Mesenteric fat pad (tissue), 1 donor: ENCODE measurements at regions not wholly inside any gene's neighbourhood (a gene's known extent, or its start where the extent isn't known, plus 50 kb on each side); places are given as distances from the start of the nearest gene placed in this dataset.
"Not testable (repeated sequence)": the region's sequence is repeated elsewhere in the genome, so short reads cannot be mapped to it uniquely, and the experiment has no call there.

Experiments
- DNase-seq: peaks from one replicate; pipeline ENCODE4 v3.0.0-alpha.2; 2020; ENCODE audit warnings: low spot score
- donor health status: DM: yes; HTN: yes; CAD: no.

DNA sequence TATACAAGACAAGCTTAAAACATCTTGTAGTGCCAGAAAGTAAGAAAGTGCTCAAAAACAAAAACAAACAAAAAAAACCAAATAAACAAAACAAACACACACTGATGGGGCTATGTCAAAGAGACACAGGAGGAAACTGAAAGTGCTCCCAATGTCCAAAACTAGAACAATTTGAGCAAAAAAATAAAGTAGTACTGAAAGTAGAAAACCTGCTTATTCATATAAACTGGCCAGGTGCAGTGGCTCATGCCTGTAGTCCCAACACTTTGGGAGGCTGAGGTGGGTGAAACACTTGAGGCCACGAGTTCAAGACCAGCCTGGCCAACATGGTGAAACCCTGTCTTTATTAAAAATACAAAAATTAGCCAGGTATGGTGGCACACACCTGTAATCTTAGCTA, 129.9 kb downstream of the GLUL start:
- DNase-seq, result no peak

GRCh38 chr1:182260516-182260915, 131.1 kb downstream of the GLUL start:
- DNase-seq, result no peak

GRCh38 chr1:182259968-182260367, 131.6 kb downstream of the GLUL start:
- no peak for DNase-seq

DNA sequence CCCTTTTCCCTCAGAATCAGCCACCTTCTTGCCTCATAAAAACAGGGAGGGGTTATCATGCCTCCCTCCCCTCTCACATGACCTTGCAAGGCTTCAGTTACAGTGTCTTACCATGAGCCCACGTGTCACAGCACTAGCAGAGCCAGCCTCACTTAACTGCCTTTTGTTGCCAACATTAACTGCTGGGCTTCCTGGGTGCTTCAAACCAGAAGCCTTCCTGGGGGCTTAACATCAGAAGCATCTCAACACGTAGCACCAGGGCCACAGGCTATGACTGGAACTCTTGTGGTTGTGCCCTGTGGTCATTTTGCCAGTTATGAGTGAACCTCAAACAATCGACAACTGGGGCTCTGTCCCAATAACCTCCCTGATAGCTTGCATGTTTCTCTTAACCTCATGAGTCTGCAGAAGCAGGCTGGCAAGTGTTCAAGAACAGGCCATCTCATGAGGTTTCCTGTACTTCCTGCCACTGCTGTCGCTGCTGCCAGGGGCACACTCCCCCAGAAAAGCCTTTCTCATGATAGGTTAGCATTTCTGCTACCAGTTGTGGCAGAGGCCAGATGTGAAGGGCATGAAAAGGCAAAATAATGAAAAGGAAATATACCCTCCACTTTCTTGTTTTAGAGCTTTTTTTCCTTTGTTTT, 132.2 kb downstream of the GLUL start:
- no peak for DNase-seq

DNA sequence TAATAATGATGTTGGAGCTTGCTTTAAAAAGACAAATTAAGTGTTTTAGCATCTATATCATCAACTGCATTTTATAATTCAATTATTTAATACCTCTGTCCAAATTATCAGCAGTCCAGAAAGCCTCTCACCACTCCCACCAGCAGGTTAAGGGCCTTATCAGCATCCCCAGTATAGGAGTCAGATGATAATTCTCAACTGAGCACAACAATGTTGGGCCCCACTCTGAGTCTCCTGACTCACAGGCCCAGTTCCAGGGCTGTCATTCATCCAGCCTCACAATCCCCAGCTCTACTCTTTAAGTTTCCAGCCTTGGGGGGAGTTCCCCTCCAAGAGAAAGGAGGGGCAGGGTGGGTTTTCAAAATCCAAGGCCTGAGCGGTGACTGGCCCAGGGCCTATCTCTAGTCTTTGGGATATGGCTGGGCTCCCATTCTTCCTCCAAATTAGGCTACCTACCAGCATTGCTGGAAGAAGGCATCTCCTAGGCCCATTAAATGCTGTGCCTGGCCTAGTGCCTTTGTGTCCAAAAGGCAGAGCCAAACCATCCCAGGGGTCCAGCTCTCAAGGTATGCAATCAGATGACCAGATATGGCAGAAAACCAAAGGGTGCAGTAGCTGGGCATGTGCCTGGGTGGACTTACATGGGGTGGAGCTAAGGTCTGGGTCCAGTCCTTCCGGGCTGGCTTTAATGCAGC, 134.1 kb downstream of the GLUL start:
- no peak for DNase-seq

DNA sequence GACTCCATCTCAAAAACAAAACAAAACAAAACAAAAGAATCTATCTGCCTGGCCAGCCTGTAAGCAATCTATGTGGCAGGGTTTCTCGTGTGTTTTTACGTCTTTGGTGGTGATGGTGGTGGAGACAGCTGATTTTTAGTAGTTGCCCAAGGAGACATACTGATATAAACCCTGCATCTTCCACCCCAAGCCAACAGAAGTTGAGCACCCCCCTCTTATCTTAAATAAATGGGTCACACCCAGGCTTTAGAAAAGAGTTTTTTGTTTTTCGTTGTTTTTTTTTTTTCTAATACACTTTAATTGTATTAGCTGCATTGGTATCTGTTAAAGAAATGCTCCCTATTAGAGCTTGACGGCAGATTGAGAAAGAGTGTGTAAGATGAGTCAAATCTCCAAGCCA, 134.7 kb downstream of the GLUL start:
- no peak for DNase-seq

- no peak for DNase-seq
Measured at GRCh38 chr1:182255494-182255893, 136.1 kb downstream of the GLUL start.

DNA sequence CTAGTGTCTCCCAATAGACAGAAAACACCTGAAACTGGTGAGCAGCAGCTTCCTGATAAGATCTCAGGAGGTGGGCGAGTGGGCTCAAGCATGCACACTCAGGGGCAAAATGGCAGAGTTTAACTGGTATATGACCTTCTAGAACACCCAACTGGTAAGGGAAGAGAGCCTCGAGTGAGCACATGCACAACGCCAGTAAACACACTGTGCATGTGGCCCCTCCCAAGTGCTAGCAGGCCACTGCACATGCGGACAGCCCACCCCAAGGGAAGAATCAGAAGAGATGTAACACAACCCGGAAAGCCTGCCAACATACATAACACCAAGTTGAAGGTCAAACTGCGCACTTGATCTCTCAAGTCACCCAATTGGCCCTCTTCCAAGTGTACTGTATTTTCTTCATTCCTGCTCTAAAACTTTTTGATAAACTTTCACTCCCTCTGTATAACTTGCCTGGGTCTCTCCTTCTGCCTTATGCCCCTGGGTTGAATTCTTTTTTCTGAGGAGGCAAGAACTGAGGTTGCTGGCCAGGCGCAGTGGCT, 138.2 kb downstream of the GLUL start:
- no peak for DNase-seq

- DNase-seq, result no peak
Measured at GRCh38 chr1:182251561-182251960, 140.0 kb downstream of the GLUL start.

DNA sequence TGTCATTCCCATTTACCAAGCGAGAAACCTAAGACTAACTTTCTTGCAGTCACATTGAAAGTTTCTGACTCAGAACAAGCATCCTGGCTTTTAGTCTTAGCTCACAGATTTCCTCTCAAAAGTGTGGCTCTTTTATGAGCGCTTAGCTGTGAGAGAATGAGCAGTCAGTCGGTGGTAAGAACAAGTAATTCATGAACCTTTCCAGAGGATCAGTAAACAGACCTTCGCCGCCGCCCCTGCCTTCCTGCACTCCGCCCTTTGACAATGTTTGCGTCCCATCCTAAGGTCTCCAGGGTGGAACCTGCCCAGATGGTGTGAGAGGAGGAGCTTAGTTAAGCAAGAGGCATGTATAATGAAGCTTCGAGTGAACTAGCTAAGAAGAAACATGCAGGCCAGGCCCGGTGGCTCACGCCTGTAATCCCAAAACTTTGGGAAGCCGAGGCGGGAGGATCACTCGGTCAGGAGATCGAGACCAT, 142.4 kb downstream of the GLUL start:
- DNase-seq, result no peak

GRCh38 chr1:182248721-182249120, 142.9 kb downstream of the GLUL start:
- no peak for DNase-seq

DNA sequence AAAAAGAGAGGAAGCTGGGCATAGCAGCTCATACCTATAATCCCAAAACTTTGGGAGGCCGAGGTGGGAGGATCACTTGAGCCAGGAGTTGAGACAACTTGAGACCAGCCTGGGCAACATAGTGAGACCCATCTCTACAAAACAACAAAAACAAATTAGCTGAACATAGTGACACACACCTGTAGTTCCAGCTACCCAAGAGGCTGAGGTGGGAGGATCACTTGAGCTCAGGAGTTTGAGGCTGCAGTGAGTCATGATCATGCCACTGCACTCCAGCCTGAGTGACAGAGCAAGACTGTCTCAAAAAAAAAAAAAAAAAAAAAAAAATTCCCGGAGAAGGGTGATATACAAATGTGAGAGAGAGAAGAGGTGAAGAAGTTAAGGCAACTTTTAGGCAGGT, 143.8 kb downstream of the GLUL start:
- not testable (repeated sequence) for DNase-seq

DNA sequence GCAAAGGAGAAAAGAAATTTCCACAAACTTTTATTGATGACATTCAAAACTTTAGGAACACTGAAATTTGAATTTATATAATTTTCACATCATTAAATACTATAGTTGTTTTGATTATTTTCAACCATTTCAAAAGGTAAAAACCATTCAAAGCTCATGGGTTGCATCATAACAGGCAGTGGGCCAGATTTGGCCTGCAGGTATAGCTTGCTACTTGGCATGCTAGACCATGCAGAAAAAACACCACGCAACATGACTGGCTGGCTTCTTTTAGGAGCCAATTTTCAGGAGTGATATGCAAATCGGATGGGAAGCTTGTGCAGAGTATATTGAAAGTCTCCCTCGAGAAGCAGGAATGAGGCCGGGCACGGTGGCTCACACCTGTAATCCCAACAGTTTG, 144.8 kb downstream of the GLUL start:
- DNase-seq, result no peak

- no peak for DNase-seq
Measured at GRCh38 chr1:182245040-182245439, 146.6 kb downstream of the GLUL start.

DNA sequence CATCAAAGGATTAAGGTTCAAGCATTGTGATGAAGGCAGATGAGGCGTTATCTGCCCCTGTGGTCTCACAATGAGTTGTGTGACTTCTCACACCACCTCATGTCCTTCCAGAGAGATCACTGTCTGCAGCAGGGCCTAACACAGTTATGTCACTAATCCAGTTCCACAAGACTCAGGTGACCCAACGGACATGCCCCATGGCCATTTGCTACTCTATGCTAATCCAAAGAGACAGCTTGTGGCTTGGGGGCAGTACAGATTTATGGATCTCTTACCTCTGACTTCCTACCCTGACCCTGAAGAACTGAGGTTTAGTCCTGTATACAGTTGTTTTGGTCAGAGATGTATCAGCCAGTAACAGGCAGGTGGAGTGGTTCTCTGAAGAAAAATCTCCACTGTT, 147.1 kb downstream of the GLUL start:
- no peak for DNase-seq

- no peak for DNase-seq
Measured at GRCh38 chr1:182242641-182243040, 148.9 kb downstream of the GLUL start.

DNA sequence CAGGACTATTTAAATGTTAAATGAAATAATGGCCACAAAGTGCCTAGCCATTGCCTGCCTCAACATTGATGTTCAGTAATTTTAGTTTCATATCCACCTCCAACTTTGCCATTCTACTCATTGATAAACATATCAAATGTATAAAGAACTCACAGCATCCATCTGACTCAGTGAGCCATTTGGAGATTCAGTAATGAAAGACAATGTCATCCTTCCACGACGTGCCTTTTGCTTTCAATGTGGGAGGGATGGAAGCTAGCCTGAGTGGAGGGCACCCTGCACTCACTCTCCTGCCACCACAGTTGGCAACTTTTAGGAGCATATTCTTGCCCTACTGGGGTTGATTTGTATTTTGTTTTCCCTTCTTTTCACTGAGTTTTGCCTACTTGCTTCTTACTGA, 151.5 kb downstream of the GLUL start:
- no peak for DNase-seq

DNA sequence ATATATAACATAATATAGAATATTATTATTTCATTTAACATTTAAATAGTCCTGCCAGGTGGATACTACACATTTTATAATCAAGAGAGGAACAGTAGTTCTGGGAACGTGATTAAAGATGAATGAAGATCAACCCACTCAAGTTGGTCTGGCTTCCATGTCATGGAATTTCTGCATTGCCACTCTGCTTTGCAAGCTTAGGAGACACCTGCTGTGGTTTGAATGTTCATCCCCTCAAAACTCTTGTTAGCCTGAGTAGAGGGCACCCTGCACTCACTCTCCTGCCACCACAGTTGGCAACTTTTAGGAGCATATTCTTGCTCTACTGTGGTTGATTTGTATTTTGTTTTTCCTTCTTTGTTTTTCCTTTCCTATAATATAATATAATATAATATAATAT, 153.2 kb downstream of the GLUL start:
- no peak for DNase-seq

GRCh38 chr1:182237329-182237728, 154.3 kb downstream of the GLUL start:
- DNase-seq, result no peak

- DNase-seq, result no peak
Measured at GRCh38 chr1:182236651-182237077, 154.9 kb downstream of the GLUL start.

DNA sequence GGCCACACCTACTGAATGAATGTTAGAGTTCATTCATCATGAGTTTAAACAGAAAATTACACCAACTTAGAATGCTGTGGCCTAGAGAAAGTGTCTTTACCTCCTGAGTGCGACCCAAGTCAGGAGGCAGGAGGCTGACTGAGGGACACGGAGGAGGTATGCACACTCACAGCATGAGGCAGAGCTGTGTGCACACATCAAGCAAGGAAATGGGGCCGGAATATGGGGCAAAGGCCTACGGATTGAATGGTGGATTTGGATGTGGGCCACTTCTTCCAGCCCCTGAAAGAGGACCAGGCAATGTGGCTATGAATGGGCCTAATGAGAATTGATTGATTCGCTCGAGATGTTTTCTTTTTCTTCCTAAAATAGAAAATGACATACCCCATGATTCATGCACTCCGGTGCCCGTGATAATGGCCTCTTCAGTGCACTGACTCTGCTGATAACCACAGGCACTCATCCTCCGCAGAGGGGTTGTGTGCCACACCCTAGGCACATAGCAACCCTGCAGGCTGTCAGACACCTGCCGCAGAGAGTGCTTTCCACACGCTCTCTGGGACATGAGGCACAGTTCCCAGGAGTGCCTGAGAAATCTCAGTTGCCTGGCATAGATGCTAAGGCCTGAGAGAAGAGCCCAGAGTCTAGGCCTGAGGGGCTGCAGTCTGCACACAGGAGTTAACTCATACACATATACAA, 155.5 kb downstream of the GLUL start:
- no peak for DNase-seq

DNA sequence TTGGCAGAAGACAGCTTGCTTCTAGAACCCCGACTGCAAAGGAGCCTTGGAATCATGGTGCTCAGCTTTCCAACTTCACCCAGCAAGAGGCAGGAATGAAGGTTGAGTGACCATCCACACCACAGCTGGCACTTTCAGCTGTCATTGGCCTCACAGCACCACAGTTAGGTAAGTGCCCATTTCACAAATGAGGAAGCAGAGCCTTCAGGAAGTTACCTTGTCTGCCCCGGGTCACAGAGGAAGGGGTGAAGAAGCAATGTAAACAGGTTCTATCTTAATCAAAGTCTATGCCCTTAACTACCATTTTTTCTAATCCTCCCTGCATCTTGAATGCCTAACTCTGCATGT, 156.0 kb downstream of the GLUL start:
- no peak for DNase-seq
